DMS 273 (cell line): ENCODE measurements at regions not wholly inside any gene's neighbourhood (a gene's known extent, or its start where the extent isn't known, plus 50 kb on each side); places are given as distances from the start of the nearest gene placed in this dataset.

Experiments
- DNase-seq: peaks from one replicate; lab custom pipeline; 2025; ENCODE audit not compliant: unreplicated experiment; lab: John Stamatoyannopoulos, UW

- no peak for DNase-seq
Measured at GRCh38 chr4:170656506-170656905, 566.8 kb upstream of the AADAT start.

- no peak for DNase-seq
Measured at GRCh38 chr4:170652571-170652970, 562.8 kb upstream of the AADAT start.

GRCh38 chr4:170651786-170652185, 562.0 kb upstream of the AADAT start:
- no peak for DNase-seq

GRCh38 chr4:170627418-170627817, 537.7 kb upstream of the AADAT start:
- no peak for DNase-seq

GRCh38 chr4:170623899-170624298, 534.1 kb upstream of the AADAT start:
- DNase-seq: no peak

- no peak for DNase-seq
Measured at GRCh38 chr4:170610434-170610833, 520.7 kb upstream of the AADAT start.

- DNase-seq: no peak
Measured at GRCh38 chr4:170599894-170600293, 510.1 kb upstream of the AADAT start.

GRCh38 chr4:170591076-170591475, 501.3 kb upstream of the AADAT start:
- no peak for DNase-seq

- peak; percentile 29 for DNase-seq
Measured at GRCh38 chr4:170589597-170590191, 499.9 kb upstream of the AADAT start.

- DNase-seq: no peak
Measured at GRCh38 chr4:170581969-170582368, 492.2 kb upstream of the AADAT start.

- no peak for DNase-seq
Measured at GRCh38 chr4:170581322-170581721, 491.6 kb upstream of the AADAT start.

GRCh38 chr4:170580651-170581050, 490.9 kb upstream of the AADAT start:
- no peak for DNase-seq

- no peak for DNase-seq
Measured at GRCh38 chr4:170538821-170539473, 449.2 kb upstream of the AADAT start.

- DNase-seq: no peak
Measured at GRCh38 chr4:170529748-170530722, 440.3 kb upstream of the AADAT start.

GRCh38 chr4:170526471-170526870, 436.7 kb upstream of the AADAT start:
- no peak for DNase-seq

- DNase-seq: no peak
Measured at GRCh38 chr4:170522427-170522970, 432.7 kb upstream of the AADAT start.

- DNase-seq: no peak
Measured at GRCh38 chr4:170497689-170498088, 407.9 kb upstream of the AADAT start.

- DNase-seq: no peak
Measured at GRCh38 chr4:170497112-170497511, 407.4 kb upstream of the AADAT start.

- DNase-seq: no peak
Measured at GRCh38 chr4:170491981-170492380, 402.2 kb upstream of the AADAT start.

- DNase-seq: no peak
Measured at GRCh38 chr4:170476351-170476750, 386.6 kb upstream of the AADAT start.

GRCh38 chr4:170465429-170465828, 375.7 kb upstream of the AADAT start:
- DNase-seq: no peak
